ENCODE measurements at regions not wholly inside any gene's neighbourhood (a gene's known extent, or its start where the extent isn't known, plus 50 kb on each side); places are given as distances from the start of the nearest gene placed in this dataset.

DNA sequence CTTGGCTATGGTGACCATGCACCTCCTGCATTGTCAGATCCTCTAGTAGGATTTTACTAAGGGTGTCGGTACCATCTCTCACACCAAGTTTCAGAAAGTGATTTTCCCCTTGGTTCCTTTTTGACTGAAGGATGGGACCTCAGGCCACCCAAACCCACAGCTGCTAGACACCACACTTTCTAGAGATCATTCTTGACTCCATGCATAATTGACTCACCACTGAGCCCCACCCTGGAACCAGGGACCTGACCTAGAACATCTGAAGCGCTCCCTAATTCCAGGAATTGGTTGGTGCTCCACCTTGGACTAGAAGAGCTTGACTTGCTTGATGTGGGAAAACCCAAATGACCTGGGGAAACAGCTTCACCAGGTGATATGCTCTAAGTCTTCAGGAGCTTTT is 206.8 kb upstream of the EGLN3 start:
- TF ChIP-seq POLR2A (IDR thresholded peaks at IDR 0.05) (no peak), POLR2AphosphoS5 (IDR thresholded peaks at IDR 0.05) (no peak)
